ENCODE measurements at regions not wholly inside any gene's neighbourhood (a gene's known extent, or its start where the extent isn't known, plus 50 kb on each side); places are given as distances from the start of the nearest gene placed in this dataset.

DNA sequence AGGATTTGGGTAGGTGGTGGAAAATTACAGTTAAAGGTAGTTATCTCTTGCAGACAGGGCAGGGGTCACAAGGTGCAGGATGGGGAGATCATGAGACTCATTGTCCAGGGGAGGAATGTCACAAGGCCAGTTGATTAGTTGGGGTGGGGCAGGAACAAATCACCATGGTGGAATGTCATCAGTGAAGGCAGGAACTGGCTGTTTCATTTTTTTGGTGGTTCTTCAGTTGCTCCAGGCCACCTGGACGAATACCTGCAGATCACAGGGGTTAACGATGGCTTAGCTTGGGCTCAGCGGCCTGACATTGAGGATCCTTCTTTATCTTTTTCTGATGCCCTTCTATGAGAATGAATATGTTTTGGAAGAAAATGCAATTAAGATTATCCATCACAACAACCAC lies 87.1 kb downstream of the KPNA2 start (continued):
- TF ChIP-seq ZNF232 (CRISPR knock-in tag; IDR thresholded peaks at IDR 0.05; ENCODE audit: borderline replicate concordance): no peak
- TF ChIP-seq, protein P1, sequence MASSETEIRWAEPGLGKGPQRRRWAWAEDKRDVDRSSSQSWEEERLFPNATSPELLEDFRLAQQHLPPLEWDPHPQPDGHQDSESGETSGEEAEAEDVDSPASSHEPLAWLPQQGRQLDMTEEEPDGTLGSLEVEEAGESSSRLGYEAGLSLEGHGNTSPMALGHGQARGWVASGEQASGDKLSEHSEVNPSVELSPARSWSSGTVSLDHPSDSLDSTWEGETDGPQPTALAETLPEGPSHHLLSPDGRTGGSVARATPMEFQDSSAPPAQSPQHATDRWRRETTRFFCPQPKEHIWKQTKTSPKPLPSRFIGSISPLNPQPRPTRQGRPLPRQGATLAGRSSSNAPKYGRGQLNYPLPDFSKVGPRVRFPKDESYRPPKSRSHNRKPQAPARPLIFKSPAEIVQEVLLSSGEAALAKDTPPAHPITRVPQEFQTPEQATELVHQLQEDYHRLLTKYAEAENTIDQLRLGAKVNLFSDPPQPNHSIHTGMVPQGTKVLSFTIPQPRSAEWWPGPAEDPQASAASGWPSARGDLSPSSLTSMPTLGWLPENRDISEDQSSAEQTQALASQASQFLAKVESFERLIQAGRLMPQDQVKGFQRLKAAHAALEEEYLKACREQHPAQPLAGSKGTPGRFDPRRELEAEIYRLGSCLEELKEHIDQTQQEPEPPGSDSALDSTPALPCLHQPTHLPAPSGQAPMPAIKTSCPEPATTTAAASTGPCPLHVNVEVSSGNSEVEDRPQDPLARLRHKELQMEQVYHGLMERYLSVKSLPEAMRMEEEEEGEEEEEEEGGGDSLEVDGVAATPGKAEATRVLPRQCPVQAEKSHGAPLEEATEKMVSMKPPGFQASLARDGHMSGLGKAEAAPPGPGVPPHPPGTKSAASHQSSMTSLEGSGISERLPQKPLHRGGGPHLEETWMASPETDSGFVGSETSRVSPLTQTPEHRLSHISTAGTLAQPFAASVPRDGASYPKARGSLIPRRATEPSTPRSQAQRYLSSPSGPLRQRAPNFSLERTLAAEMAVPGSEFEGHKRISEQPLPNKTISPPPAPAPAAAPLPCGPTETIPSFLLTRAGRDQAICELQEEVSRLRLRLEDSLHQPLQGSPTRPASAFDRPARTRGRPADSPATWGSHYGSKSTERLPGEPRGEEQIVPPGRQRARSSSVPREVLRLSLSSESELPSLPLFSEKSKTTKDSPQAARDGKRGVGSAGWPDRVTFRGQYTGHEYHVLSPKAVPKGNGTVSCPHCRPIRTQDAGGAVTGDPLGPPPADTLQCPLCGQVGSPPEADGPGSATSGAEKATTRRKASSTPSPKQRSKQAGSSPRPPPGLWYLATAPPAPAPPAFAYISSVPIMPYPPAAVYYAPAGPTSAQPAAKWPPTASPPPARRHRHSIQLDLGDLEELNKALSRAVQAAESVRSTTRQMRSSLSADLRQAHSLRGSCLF (CRISPR knock-in tag; IDR thresholded peaks at IDR 0.05; ENCODE audit: borderline replicate concordance): no peak

DNA sequence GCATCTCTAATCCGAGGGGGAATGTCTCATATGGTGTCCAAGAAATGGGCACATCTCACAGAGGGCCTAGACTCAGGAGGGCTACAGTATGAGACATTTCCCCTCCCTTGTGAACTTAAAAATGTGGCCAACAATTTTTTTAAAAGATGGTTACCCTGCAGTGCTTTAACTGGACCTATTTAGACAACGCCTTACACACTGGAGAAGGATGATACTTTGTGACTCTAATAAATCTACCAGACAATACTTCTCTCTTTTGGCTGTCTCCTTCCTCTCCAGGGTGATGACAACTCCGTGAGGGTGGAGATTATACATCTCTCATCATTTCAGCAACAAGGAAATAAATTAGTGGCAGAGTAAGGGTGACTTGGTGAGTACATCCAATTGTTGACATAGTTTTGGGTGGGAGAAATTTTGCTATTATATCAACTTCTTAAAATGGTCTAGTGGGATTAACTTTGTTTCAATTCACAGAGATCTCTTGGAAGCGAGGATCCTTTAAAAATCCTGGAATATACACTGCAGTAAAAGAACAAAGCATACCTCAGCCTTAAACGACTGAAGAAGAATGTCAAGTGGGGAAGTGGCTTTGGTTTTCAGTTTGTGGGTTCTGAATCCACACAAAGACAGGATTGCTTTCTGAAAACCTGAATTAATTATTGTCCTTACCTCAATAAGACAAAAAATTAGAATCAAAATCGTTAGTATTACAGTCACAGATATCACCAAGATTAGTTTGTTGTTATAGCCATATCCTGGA lies 89.8 kb downstream of the KPNA2 start:
- TF ChIP-seq, protein P2, sequence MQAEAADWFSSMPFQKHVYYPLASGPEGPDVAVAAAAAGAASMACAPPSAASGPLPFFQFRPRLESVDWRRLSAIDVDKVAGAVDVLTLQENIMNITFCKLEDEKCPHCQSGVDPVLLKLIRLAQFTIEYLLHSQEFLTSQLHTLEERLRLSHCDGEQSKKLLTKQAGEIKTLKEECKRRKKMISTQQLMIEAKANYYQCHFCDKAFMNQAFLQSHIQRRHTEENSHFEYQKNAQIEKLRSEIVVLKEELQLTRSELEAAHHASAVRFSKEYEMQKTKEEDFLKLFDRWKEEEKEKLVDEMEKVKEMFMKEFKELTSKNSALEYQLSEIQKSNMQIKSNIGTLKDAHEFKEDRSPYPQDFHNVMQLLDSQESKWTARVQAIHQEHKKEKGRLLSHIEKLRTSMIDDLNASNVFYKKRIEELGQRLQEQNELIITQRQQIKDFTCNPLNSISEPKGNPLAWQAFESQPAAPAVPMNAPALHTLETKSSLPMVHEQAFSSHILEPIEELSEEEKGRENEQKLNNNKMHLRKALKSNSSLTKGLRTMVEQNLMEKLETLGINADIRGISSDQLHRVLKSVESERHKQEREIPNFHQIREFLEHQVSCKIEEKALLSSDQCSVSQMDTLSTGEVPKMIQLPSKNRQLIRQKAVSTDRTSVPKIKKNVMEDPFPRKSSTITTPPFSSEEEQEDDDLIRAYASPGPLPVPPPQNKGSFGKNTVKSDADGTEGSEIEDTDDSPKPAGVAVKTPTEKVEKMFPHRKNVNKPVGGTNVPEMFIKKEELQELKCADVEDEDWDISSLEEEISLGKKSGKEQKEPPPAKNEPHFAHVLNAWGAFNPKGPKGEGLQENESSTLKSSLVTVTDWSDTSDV (CRISPR knock-in tag; IDR thresholded peaks at IDR 0.05): no peak
- TF ChIP-seq ZNF17 (CRISPR knock-in tag; IDR thresholded peaks at IDR 0.05) (no peak), MED13 (CRISPR knock-in tag; IDR thresholded peaks at IDR 0.05) (no peak), ZNF572 (CRISPR knock-in tag; IDR thresholded peaks at IDR 0.05) (no peak), ATF7-NPFF (CRISPR knock-in tag; IDR thresholded peaks at IDR 0.05; ENCODE audit: low read depth) (no peak), CCAR2 (optimal IDR thresholded peaks at IDR 0.05; ENCODE audit: low read depth, low read length) (no peak), ZNF136 (CRISPR knock-in tag; IDR thresholded peaks at IDR 0.05; ENCODE audit: low read depth) (no peak)
- TF ChIP-seq, protein P3, sequence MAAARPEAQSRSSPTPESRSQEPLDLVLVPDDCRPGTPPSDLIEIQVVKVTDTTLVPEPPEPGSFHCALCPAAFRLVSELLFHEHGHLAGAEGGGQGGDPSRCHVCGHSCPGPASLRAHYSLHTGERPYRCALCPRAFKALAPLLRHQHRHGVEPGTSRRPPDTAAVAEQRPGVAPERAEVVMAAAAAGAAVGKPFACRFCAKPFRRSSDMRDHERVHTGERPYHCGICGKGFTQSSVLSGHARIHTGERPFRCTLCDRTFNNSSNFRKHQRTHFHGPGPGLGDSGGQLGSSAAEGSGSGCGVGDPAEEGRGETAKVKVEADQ (CRISPR knock-in tag; IDR thresholded peaks at IDR 0.05; ENCODE audit: borderline replicate concordance): no peak
- peaks cover 9 to 32% of the 10 kb centered on the region in 2 experiments for H3K36me3 ChIP-seq (replicated peaks in 1 of 2; ENCODE audit: control insufficient read depth in 1 of 2, insufficient read depth in 2 of 2, low read length in 2 of 2)
- ATAC-seq (no peak), FAIRE-seq (no peak), DNase-seq (ENCODE audit: low spot score) (no peak)
- BruUV-seq (replicated peaks): no TSS peak
- intact Hi-C loops (cut with micrococcal nuclease; ENCODE audit: unreplicated experiment) (no loop called here), in situ Hi-C loops (cut with HindIII; ENCODE audit: extremely low pct_ligation_motif_present, low pct_unique_long_range_greater_than_20kb) (no loop called here)
- H2AFZ ChIP-seq (ENCODE audit: low read length): no peak overlapping the region
- H3K4me2 ChIP-seq (ENCODE audit: low read depth, low read length): no peak overlapping the region
- peaks cover 10% of the 10 kb centered on the region for H3K9me3 ChIP-seq (ENCODE audit: low read length)
- H3K9ac ChIP-seq (ENCODE audit: insufficient read depth, low read depth, low read length): no peak overlapping the region
- ChIA-PET CTCF (ENCODE audit: low intra/inter-chr PET ratio, low total read pairs) (no interaction called here), POLR2A (no interaction called here)
- H3K79me2 ChIP-seq (ENCODE audit: insufficient read depth, low read length): no peaks in the 10 kb centered on the region
- H3K27ac ChIP-seq (ENCODE audit: extremely low read length, insufficient read depth, low read length): no peak overlapping the region
- H4K20me1 ChIP-seq (ENCODE audit: insufficient read depth, low read length): no peaks in the 10 kb centered on the region
- WGBS (ENCODE audit: low lambda C conversion rate): 78% methylated on average over 6 of the region's 6 CpGs
- no peaks in the 10 kb centered on the region for H3K27me3 ChIP-seq (ENCODE audit: control insufficient read depth in 1 of 2, insufficient read depth in 2 of 2, low read length in 2 of 2)
- H3K4me3 ChIP-seq (replicated peaks in 1 of 3; ENCODE audit: insufficient read depth in 1 of 3, low read depth in 2 of 3, low read length in 3 of 3): no peak overlapping the region
- H3K4me1 ChIP-seq (ENCODE audit: insufficient read depth, low read length): 0 out of 2 replicates have a peak, but pooled peaks cover 7% of the 10 kb centered on the region

All from HepG2 (cell line).